OCI-LY3 (cell line): ENCODE measurements at regions not wholly inside any gene's neighbourhood (a gene's known extent, or its start where the extent isn't known, plus 50 kb on each side); places are given as distances from the start of the nearest gene placed in this dataset.
"Not testable (repeated sequence)": the region's sequence is repeated elsewhere in the genome, so short reads cannot be mapped to it uniquely, and the experiment has no call there.

Experiments
- H2AFZ ChIP-seq: fragments of 200-600, 300-600 bp; shearing (Covaris generic); 2 replicates; pipeline ENCODE4 v1.6.0; 2014; ENCODE audit warnings: antibody characterized with exemption, low read depth, low read length
- H3K27ac ChIP-seq: fragments of 200-600, 300-600 bp; sonication (generic); 2 replicates; pipeline ENCODE4 v1.5.1; 2014; ENCODE audit warnings: mild to moderate bottlenecking, low read length, moderate library complexity, mixed read lengths
- H3K27me3 ChIP-seq: fragments of 200-600, 300-600 bp; sonication (generic); 2 replicates; pipeline ENCODE4 v1.6.1; 2014; ENCODE audit warnings: low read depth, low read length, mixed read lengths
- H3K36me3 ChIP-seq: fragments of 200-600, 300-600 bp; sonication (generic); replicated peaks from 2 replicates; pipeline ENCODE3; 2014; ENCODE audit warnings: low read depth, low read length, mixed read lengths
- H3K4me1 ChIP-seq: fragments of 300-600, 200-600 bp; sonication (generic); 2 replicates; pipeline ENCODE4 v1.6.1; 2014; ENCODE audit warnings: low read length, mixed read lengths
- H3K4me2 ChIP-seq: fragments of 200-600, 300-600 bp; sonication (generic); 2 replicates; pipeline ENCODE4 v1.6.1; 2014; ENCODE audit warnings: low read length, mixed read lengths
- H3K4me3 ChIP-seq: fragments of 300-600, 200-600 bp; sonication (generic); 2 replicates; pipeline ENCODE4 v1.5.1; 2014; ENCODE audit warnings: antibody characterized with exemption, mild to moderate bottlenecking, low read length, moderate library complexity
- H3K79me2 ChIP-seq: fragments of 300-600, 200-600 bp; shearing (Covaris generic); 2 replicates; pipeline ENCODE4 v1.6.1; 2014; ENCODE audit warnings: mild to moderate bottlenecking, low read length, mixed read lengths
- H3K9ac ChIP-seq: fragments of 300-600, 200-600 bp; shearing (Covaris generic); 2 replicates; pipeline ENCODE4 v1.6.0; 2014; ENCODE audit warnings: mild to moderate bottlenecking, low read length, moderate library complexity
- H3K9me3 ChIP-seq: fragments of 200-600, 300-600 bp; shearing (Covaris generic); 2 replicates; pipeline ENCODE4 v1.6.1; 2014; ENCODE audit warnings: low read length, mixed read lengths; ENCODE audit not compliant: insufficient read depth
- H4K20me1 ChIP-seq: fragments of 200-600, 300-600 bp; sonication (generic); 2 replicates; pipeline ENCODE4 v1.6.1; 2016; ENCODE audit warnings: low read length, mixed read lengths; ENCODE audit not compliant: insufficient read depth
- CTCF ChIP-seq: fragments of 200-600, 300-600 bp; sonication (generic); IDR thresholded peaks from 2 replicates; pipeline ENCODE4 v1.5.1; 2014; ENCODE audit warnings: antibody characterized with exemption, low read length, low read depth
- EZH2phosphoT487 ChIP-seq: fragments of 200-600 bp; shearing (Covaris generic); IDR thresholded peaks from 2 replicates; pipeline ENCODE4 v1.6.1; 2018; ENCODE audit warnings: antibody characterized with exemption, mixed run types, low read depth

- Histone ChIP-seq H3K9ac (no peak overlapping the region), H3K27me3 (no peaks in the 10 kb centered on the region), H3K36me3 (no peaks in the 10 kb centered on the region), H3K79me2 (no peaks in the 10 kb centered on the region), H4K20me1 (no peaks in the 10 kb centered on the region), H3K4me3 (no peak overlapping the region), H3K4me1 (no peaks in the 10 kb centered on the region), H2AFZ (peak overlapping the region; percentile 18; the same call in 1 of the 2 replicates), H3K27ac (no peak overlapping the region), H3K9me3 (peaks cover 29% of the 10 kb centered on the region), H3K4me2 (no peak overlapping the region)
- no peak for TF ChIP-seq CTCF
- TF ChIP-seq EZH2phosphoT487: no peak
Measured at GRCh38 chr18:71370095-71370494, 1081.2 kb downstream of the SOCS6 start.

GRCh38 chr18:71362140-71362539, 1073.3 kb downstream of the SOCS6 start:
- H3K27me3 ChIP-seq: no peaks in the 10 kb centered on the region
- no peak overlapping the region for H3K4me3 ChIP-seq
- no peaks in the 10 kb centered on the region for H3K79me2 ChIP-seq
- peaks cover 17% of the 10 kb centered on the region; the same call in 1 of the 2 replicates for H3K9me3 ChIP-seq
- H2AFZ ChIP-seq: no peak overlapping the region
- no peak overlapping the region for H3K4me2 ChIP-seq
- H3K9ac ChIP-seq: no peak overlapping the region
- no peaks in the 10 kb centered on the region for H4K20me1 ChIP-seq
- TF ChIP-seq EZH2phosphoT487 (no peak), CTCF (no peak)
- H3K27ac ChIP-seq: no peak overlapping the region
- no peaks in the 10 kb centered on the region for H3K4me1 ChIP-seq
- no peaks in the 10 kb centered on the region for H3K36me3 ChIP-seq

- not testable (repeated sequence) for H3K4me3 ChIP-seq, H4K20me1 ChIP-seq, H3K9me3 ChIP-seq, H3K36me3 ChIP-seq, H3K4me1 ChIP-seq, H3K9ac ChIP-seq, H3K4me2 ChIP-seq, H3K27ac ChIP-seq, H3K27me3 ChIP-seq, H2AFZ ChIP-seq, H3K79me2 ChIP-seq
Measured at GRCh38 chr18:71355599-71355998, 1066.8 kb downstream of the SOCS6 start.

GRCh38 chr18:71352618-71353017, 1063.8 kb downstream of the SOCS6 start:
- Histone ChIP-seq H2AFZ (no peak overlapping the region), H4K20me1 (no peaks in the 10 kb centered on the region), H3K4me2 (no peak overlapping the region), H3K27me3 (no peaks in the 10 kb centered on the region), H3K9ac (no peak overlapping the region), H3K36me3 (no peaks in the 10 kb centered on the region), H3K79me2 (no peaks in the 10 kb centered on the region), H3K4me1 (peaks cover 4% of the 10 kb centered on the region; the same call in 1 of the 2 replicates), H3K9me3 (no peaks in the 10 kb centered on the region), H3K27ac (no peak overlapping the region), H3K4me3 (no peak overlapping the region)
- TF ChIP-seq EZH2phosphoT487: no peak
- no peak for TF ChIP-seq CTCF
